Activated CD8-positive, alpha-beta memory T cell treated with anti-CD3 and anti-CD28 coated beads, Interleukin-2, amount 50 U/mL, for 1 hour (primary cell): ENCODE measurements at regions not wholly inside any gene's neighbourhood (a gene's known extent, or its start where the extent isn't known, plus 50 kb on each side); places are given as distances from the start of the nearest gene placed in this dataset.

Experiments
- DNase-seq: peaks from one replicate; pipeline ENCODE4 v3.0.0-alpha.2; 2020; ENCODE audit errors: extremely low read depth

- DNase-seq: no peak
Measured at GRCh38 chr2:176680916-176681516, 411.8 kb downstream of the MTX2 start.

DNA sequence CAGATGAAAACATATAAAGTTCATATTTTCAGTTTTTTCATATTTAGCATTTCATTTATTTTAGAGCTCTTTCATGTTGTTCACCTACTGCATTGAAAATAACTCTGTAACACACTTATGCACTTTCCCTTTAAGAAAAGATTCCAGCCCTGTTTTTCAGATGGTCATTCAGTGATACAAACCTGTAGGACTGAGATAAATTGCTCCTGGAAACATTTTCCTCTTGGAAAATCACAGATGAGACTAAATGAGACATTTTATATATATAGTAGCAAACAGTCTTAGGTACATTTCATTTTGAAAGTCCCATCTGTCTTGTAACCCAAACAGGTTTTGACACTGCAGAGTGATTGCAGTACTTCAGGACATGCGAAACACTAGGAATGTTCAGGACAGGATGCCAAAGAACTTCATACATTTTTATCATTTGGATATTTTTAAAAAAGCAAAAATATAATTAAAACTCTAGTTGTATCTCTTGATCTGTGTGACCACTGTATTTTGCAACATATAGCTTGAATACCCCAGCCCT, 412.4 kb downstream of the MTX2 start:
- DNase-seq: no peak

GRCh38 chr2:176682278-176682677, 413.0 kb downstream of the MTX2 start:
- DNase-seq: no peak

DNA sequence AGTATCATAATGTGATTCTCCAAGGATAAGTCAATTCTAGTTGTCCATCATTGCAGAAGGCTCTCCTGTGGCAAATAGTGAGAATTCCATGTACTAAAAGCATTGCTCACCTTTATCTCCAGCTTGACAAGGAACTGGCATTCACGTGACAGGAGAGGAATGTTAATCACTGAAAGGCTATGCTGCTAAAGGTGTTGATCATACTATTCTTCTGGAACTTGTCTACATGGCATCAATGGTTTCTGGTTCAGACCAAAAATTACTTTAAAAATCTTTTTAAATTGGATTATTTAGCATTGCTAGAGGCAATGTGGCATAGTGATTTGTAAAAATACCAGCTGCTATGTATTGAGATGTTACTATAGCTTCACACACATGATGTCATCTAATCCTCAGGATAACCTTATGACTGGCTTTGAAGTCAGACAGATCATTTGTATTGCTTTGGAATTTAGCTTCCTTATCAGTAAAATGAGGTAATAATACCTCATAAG, 414.4 kb downstream of the MTX2 start:
- no peak for DNase-seq

DNA sequence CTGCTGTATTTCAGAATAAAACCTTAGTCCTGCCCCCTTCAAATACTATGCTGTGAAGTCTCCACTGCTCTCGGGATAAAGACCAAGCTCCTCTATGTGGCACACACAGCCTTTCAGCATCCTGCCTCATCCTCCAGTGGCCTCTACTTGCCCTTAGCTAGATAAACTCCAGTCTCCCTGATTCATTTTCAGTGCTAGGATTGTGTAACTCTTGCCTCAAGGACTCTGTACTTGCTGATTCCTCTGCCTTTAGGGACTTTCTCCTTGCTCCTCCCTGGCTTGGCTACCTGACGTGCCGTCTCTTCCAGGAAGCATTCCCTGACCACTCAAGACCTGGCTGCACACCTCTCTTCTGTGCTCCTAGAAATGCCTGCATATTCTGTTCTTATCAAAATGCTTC, 416.7 kb downstream of the MTX2 start:
- no peak for DNase-seq

GRCh38 chr2:176686328-176686727, 417.1 kb downstream of the MTX2 start:
- DNase-seq: no peak

GRCh38 chr2:176687342-176687741, 418.1 kb downstream of the MTX2 start:
- DNase-seq: no peak

GRCh38 chr2:176687944-176688343, 418.7 kb downstream of the MTX2 start:
- no peak for DNase-seq

GRCh38 chr2:176689711-176690110, 420.5 kb downstream of the MTX2 start:
- no peak for DNase-seq

DNA sequence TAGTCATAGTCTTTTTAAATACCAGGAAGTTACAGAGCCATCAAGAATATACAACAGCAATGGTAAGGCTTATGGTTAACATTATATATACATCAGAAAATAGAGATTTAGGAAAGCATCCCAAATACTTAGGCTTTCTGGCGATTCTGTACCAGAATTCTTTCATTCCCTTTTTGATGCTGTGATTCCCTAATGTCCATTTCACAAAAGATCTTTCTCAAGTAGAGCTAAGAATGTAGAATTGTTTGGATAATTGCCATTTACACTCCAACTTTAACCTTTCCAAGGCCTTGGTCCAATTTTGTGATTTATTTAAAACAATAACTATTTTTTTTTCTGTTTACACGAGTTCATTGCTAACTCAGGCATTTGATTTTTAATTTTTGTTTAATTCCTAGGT, 422.2 kb downstream of the MTX2 start:
- no peak for DNase-seq

DNA sequence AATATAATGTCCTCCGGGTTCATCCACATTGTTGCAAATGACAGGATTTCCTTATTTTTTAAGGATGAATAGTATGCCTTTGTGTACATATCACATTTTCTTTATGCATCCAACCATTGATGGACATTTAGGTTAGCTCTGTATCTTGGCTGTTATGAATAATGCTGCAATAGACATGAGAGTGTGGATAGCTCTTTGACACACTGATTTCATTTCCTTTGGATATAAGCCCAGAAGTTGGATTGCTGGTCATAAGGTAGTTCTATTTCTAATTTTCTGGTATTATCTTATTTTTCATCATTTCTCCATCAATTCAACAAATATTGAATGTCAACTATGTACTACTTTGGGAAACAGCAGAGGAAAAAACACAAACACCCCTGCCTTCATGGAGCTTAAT, 423.3 kb downstream of the MTX2 start:
- DNase-seq: no peak

DNA sequence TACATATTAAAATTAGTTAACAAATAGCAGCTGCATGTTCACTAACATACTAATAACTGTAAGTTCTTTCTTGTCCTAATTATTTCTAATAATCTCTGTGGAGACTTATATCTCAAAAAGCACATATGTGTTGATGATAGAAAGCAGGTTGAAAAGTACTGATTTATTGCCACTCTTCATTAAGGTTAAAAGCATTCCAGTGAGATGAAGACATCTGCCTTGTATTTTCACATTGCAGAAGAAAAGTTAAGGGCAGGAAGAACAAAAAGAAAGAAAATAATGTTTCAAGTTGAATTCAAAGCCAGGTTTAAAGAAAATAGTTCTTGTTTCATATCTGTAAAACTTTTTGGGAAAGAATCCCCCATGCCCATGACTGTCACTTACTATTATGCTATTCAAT, 429.9 kb downstream of the MTX2 start:
- no peak for DNase-seq

DNA sequence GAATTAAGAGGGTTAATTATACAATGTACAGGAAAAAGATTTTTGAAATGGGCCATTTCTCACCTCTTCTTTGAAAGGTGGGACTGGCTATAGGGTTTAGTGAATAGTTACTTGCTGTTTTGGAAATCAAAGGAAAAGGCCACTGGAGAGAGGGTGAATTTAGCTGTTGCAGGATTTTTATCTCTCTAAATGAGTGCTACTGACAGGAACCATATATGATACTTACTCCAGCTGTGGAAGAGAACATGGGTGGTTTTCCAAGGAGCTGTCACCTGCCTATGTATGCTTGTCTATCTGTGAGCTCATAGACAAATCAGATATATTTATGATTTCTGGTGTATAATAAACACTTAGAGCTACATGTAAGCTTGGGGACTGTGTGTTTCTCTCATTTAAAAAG, 430.4 kb downstream of the MTX2 start:
- DNase-seq: no peak

DNA sequence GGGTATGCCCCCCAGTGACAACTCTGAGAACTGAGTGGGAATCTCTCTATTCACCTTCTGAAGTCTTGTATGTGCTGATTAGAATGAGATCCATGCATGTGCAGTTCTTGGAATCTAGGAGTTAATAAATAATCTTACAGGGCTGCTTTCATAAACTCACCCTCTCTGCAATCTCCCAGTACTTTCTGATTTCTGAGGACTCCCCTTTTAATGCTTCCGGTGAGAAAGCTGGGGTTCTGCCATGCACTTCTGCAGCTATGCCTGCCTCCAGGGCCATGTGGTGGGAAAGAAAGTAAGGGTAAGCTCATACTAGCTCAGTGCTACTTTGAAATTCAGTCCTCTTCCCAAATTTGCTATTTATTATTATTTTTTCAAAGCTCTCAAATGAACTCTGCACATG, 432.9 kb downstream of the MTX2 start:
- DNase-seq: no peak

- DNase-seq: no peak
Measured at GRCh38 chr2:176704282-176704858, 435.1 kb downstream of the MTX2 start.

GRCh38 chr2:176709149-176709951, 440.1 kb downstream of the MTX2 start:
- DNase-seq: no peak

DNA sequence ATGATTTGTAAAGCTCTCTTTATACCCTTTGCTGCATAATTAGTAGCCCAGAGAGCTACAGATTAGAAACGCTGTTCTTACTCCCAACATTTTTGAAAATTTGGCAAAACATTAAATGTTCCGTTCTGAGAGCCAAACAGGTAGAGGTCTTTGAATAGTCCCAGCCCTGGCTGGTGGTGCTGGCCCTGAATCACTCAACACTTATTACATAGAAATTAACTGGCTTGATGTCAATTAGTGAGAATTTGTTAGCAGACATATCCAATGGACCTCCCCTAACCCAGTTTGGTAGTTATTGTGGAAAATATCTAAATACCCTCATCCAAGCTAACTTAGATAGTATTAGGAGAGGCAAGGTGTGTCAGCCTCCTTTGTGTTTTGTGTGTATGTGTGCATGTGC, 440.7 kb downstream of the MTX2 start:
- no peak for DNase-seq

DNA sequence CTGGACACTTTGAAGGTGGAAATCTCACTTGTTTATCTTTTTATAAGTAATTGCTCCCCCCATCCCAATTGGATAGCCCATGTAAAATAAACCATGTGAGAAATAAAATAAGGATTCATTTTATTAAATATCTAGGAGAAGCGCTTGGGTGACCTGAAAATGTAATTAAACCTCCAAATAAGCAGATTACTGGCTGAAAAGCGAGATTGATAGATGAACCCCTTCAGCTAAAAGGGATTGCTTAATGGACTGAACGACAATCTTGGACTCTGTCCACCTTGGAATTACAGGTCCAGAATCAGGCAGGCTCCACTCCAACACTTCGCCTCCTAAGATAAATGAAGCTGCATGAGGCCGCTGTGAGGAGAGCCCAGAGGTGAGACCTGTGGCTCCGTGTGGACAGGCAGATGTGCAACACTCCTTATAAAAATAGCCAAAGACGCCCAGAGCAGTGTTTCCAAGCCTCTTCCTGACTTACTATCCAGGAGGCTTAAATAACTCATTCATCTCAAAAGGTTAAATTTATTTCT, 441.5 kb downstream of the MTX2 start:
- DNase-seq: no peak

DNA sequence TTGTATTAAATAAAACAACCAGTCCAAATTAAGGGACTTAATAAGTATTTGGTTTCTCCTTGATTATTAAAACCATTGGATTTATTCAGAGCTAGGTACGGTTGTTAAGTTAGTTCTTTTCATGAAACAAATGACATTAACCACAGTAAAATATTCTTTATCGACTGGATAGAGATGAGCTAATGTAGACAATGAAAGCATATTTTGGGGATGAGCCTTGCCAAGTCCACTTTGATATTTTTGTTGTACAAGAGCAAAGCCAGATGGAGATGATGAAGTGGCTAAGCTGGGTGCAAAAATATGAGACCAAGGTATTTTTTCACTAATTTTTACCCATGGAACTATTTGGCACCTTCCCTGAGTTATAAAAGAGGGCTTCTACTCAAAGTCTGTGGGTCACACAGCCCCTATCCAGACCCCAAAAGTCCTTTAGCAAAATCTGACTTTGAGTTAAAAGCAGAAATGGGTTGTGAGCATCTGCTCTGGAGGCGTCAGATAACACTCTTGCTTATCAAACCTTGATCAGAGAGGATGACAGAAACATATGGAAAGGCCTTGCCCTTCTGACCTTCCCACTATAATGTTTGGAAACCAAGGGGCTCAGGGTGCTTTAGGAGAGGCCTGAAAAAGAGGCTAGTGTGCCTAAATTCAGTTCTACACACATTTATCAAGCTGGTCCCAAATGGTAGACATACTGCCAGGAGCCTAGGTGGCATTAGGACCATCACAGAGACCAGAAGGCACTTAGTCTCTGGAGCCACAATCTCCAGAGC, 456.8 kb downstream of the MTX2 start:
- DNase-seq: no peak

DNA sequence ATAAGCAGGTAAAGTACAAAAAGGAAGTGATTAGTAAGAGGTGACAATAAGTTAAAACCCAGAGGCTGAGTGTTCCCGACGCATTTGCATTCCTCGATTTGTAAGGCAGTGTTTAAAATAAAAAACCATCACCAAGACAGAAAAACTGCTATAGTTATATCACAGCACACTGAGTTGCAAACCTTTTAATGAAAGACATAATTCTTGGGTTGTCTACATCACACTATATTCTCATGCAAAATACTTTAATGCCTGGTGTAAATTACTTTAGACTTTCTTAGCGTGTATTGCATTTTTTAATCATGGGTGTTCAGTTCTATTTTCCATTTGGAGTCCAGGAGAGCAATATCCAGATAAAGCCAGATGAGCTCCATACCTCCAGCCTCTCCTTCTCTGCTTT, 458.5 kb downstream of the MTX2 start:
- no peak for DNase-seq

DNA sequence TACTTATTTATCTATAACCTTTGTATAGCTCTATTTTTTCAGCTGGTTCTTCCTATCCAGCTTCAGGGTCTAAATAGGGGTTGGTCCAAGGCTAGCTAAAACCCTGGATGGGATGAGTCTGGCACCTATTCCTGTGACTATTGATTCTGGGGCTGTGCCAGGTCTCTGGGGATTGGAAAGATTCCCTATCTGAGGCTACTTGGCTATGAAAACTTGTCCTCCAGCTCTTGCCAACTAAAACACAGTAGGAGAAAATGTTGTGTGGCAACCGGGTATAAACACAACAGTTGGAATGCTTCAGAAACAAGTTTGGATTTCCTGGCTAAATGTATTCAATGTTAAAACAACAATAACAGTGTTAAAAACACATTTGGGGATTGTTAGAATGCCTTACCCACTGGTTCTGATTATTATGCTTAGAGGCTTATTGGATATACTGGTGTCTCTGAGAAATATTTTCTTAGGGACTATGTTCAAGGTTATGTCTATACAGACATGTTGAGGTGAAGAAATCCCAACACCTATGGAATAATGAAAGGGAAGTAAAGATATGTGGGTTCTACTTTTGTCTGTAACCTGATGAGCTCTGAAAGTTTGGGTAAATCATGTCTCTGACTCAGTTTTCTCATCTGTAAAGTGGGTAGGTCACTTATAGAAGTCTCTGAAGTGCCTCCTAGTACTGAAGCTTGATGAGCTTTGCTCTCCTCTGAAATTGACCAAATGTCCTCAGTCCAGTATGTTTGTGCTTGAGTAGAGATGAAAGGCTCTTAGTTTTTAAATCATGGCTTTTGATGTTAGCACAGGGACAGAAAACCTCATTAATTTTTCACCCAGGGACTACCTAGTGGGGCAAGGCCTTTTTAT, 460.7 kb downstream of the MTX2 start:
- DNase-seq: no peak
